Uterus (tissue), 3 donors: ENCODE measurements at regions not wholly inside any gene's neighbourhood (a gene's known extent, or its start where the extent isn't known, plus 50 kb on each side); places are given as distances from the start of the nearest gene placed in this dataset.

Experiments used
- DNase-seq, 2 donors: peaks; one replicate each; pipeline ENCODE4 v3.0.0-alpha.2; 2019 to 2020
- H3K27ac ChIP-seq, 2 donors: fragments of 200-600 bp; sonication (generic); 1 replicate in 1 of 2; 2 replicates in 1 of 2; pipeline ENCODE4 v1.5.1; 2016 to 2018
- H3K27me3 ChIP-seq, 2 donors: fragments of 200-600 bp; sonication (generic); one replicate each; pipeline ENCODE4 v1.5.1; 2018 to 2019; ENCODE audit warnings: control low read depth in 1 of 2
- H3K36me3 ChIP-seq, 2 donors: fragments of 200-600 bp; sonication (generic); one replicate each; pipeline ENCODE4 v1.5.1; 2019; ENCODE audit warnings: control low read depth in 1 of 2
- H3K4me1 ChIP-seq, 2 donors: fragments of 200-600 bp; sonication (generic); one replicate each; pipeline ENCODE4 v1.5.1; 2018 to 2019; ENCODE audit warnings: control low read depth in 1 of 2
- H3K4me3 ChIP-seq, 2 donors: fragments of 200-600 bp; sonication (generic); 1 replicate in 1 of 2; 2 replicates in 1 of 2; pipeline ENCODE4 v1.5.1; 2018 to 2019; ENCODE audit warnings: mild to moderate bottlenecking in 1 of 2
- H3K9me3 ChIP-seq, 2 donors: fragments of 200-600 bp; sonication (generic); one replicate each; pipeline ENCODE4 v1.5.1; 2019; ENCODE audit warnings: control low read depth in 1 of 2
- POLR2A ChIP-seq, 2 donors: fragments of 450-650 bp; IDR thresholded peaks; one replicate each; pipeline ENCODE4 v1.6.1; 2016; ENCODE audit warnings: antibody characterized with exemption in 2 of 2, mild to moderate bottlenecking in 1 of 2, moderate library complexity in 1 of 2
- intact Hi-C: fragments of 100-400 bp; cut with DNase I; formaldehyde crosslinking; loops from one replicate; pipeline ENCODE4 v1.15.1; 2023; ENCODE audit warnings: low total_unique reads
- TF ChIP-seq, protein P1 (sequence below), 4 experiments: fragments of 200-600 bp in 2 of 4; fragments of 450-650 bp in 2 of 4; sonication (generic) in 2 of 4; IDR thresholded peaks; one replicate each; pipeline ENCODE4 v1.5.1; 2016 to 2019; ENCODE audit warnings: antibody characterized with exemption in 4 of 4, mild to moderate bottlenecking in 2 of 4, moderate library complexity in 1 of 4
- donor health status: DM: yes; HTN: yes; CAD: no.

DNA sequence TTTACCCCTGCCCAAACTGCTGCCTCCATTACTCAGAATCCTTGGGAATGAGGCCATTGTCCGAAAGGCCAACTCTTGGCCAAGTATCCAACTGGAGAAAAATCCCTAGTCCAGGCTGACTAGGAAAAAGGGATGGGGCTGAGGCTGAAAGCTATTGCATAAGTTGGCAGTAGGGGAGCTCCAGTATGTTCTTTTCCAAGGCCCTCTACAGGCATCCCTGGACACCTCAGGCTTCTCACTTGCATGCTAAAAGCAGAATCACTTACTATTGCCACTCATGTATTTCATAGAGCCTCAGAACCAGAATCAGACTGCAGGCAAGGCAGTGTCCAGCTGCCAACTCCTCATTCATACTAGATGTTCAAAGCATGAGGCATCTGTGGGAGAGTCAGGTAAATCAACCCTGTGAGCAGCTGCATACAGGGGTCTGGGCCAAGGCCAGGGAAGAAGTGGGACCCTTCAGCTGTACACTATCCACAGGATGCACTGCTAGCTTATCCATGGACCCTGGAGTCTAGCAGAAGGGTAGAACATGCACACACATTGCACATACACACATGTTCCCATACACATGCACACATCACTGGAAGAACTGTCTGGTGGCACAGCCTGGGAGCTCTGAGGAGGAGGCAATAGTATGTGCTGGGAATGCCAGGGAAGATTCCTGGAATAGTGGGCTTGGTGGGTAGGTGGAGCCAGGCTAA, 195.3 kb downstream of the C1orf94 start:
- DNase-seq = no peak
- Histone ChIP-seq H3K9me3 (no peaks in the 10 kb centered on the region), H3K4me1 (no peaks in the 10 kb centered on the region), H3K4me3 (no peak overlapping the region), H3K27me3 (no peaks in the 10 kb centered on the region), H3K36me3 (no peaks in the 10 kb centered on the region), H3K27ac (no peak overlapping the region)
- intact Hi-C loops = no loop called here
- TF ChIP-seq, protein P1, sequence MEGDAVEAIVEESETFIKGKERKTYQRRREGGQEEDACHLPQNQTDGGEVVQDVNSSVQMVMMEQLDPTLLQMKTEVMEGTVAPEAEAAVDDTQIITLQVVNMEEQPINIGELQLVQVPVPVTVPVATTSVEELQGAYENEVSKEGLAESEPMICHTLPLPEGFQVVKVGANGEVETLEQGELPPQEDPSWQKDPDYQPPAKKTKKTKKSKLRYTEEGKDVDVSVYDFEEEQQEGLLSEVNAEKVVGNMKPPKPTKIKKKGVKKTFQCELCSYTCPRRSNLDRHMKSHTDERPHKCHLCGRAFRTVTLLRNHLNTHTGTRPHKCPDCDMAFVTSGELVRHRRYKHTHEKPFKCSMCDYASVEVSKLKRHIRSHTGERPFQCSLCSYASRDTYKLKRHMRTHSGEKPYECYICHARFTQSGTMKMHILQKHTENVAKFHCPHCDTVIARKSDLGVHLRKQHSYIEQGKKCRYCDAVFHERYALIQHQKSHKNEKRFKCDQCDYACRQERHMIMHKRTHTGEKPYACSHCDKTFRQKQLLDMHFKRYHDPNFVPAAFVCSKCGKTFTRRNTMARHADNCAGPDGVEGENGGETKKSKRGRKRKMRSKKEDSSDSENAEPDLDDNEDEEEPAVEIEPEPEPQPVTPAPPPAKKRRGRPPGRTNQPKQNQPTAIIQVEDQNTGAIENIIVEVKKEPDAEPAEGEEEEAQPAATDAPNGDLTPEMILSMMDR (IDR thresholded peaks at IDR 0.05) = no peak

DNA sequence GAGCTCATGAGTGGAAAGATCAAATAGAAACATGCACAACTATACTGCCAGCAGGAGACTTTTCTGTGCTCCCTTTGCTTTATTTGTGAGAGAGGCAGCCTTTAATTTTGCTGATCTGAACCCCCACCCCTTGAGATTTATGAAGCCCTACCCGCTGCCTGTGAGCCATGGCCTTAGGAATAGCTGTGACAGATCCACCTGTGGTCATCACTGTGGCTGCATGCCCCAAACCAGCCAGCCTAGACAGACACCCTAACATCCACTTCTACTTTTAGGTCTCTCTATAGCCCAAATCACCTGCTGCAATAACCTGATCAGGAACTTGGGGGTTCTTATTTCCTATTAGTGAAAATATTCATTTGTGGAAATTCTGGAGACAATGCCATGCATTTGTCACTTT, 196.2 kb downstream of the C1orf94 start:
- H3K27ac ChIP-seq = no peak overlapping the region
- intact Hi-C loops = no loop called here
- H3K27me3 ChIP-seq = no peaks in the 10 kb centered on the region
- no peaks in the 10 kb centered on the region for H3K4me1 ChIP-seq
- TF ChIP-seq, protein P1 (IDR thresholded peaks at IDR 0.05) = no peak
- TF ChIP-seq POLR2A (IDR thresholded peaks at IDR 0.05) = no peak
- no peak overlapping the region for H3K4me3 ChIP-seq
- DNase-seq = no peak
- no peaks in the 10 kb centered on the region for H3K36me3 ChIP-seq
- no peaks in the 10 kb centered on the region for H3K9me3 ChIP-seq

DNA sequence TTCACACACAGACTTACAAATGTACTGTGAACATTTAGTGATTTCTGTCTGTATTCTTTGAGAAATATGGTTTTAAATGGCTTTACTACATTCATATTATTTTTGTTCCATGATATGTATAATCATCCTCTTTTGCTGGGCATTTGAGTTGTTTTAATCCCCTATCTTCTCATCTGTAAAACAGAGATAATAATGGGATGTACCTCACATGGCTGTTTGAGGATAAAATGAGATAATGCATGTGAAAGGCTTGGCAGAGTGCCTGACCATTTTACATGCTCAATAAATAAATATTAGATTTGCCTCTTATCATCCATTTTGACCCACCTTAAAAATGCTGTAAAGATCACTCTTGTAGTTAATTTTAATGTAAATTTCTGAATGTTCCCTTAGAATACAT, 197.2 kb downstream of the C1orf94 start:
- Histone ChIP-seq H3K9me3 (no peaks in the 10 kb centered on the region), H3K27ac (no peak overlapping the region), H3K36me3 (no peaks in the 10 kb centered on the region), H3K4me3 (no peak overlapping the region), H3K27me3 (no peaks in the 10 kb centered on the region), H3K4me1 (no peaks in the 10 kb centered on the region)
- no peak for TF ChIP-seq POLR2A (IDR thresholded peaks at IDR 0.05)
- TF ChIP-seq, protein P1 (IDR thresholded peaks at IDR 0.05) = no peak
- intact Hi-C loops = no loop called here
- no peak for DNase-seq

DNA sequence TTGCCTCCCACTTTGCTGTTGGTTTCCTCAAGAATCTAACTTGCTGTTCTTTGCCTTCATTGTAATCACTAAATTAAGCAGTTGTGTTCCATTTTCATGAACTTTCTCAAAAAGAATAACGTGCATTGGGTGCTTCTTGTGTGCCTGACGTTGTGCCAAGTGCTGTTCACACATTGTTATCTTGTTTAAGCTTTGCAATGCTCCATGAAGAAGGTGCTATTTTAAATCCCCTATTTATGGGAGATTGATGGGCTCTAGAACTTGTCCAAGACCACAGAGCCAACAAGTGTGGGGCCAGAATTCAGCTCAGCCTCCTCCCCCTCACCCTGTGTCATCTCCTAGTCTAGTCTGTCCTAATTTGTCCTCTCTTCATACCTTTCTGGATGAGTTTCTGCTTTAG, 199.8 kb downstream of the C1orf94 start:
- H3K4me3 ChIP-seq = no peak overlapping the region
- no peak for TF ChIP-seq POLR2A (IDR thresholded peaks at IDR 0.05)
- TF ChIP-seq, protein P1 (IDR thresholded peaks at IDR 0.05) = no peak
- no peak overlapping the region for H3K27ac ChIP-seq
- H3K4me1 ChIP-seq = no peaks in the 10 kb centered on the region
- intact Hi-C loops = no loop called here
- DNase-seq = no peak
- no peaks in the 10 kb centered on the region for H3K27me3 ChIP-seq
- no peaks in the 10 kb centered on the region for H3K36me3 ChIP-seq
- H3K9me3 ChIP-seq = no peaks in the 10 kb centered on the region

DNA sequence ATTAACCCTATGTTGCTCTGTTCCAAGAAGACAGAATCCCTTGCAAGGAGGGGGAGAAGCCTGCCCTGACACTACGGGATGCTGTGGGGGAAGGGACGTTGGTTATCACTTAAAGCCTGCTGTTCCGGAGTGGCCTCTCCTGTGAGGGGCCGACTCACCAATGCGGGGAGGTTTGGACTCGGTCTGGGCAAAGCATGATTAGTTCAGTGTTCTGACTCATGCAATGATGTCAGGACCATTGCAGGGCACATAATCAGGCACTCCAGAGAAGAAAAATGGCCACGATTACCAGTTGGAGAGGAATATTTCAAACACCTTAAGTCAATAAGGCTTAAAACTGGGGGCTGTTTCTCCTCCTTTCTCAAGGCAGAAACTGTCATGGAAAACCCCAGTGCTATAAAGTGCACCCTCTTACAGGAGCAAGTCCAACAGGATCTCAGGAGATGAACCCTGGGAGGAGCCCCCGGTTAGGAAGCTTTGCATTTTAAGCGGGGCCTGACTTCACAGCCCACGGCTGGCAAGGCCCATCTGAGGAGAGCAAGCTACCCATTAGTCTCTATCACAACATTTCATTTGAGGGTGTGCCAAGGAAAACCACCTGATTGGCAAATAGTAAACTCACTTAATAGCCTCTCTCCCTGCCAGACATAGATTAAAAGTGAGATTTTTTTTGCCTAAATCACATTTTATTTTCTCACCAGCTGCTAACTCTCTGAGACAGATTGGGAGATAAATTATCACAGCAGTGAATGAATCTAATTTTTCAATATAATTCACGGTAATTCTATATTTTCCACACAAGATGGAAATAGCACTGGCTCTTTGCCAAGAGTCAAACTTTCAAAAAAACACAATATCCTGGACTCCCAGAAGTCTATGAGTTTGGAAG, 202.5 kb downstream of the C1orf94 start:
- H3K27me3 ChIP-seq = no peaks in the 10 kb centered on the region
- DNase-seq = no peak
- H3K27ac ChIP-seq = no peak overlapping the region
- no peaks in the 10 kb centered on the region for H3K9me3 ChIP-seq
- intact Hi-C loops = no loop called here
- H3K4me1 ChIP-seq = no peaks in the 10 kb centered on the region
- TF ChIP-seq, protein P1 (IDR thresholded peaks at IDR 0.05) = no peak
- TF ChIP-seq POLR2A (IDR thresholded peaks at IDR 0.05) = no peak
- no peaks in the 10 kb centered on the region for H3K36me3 ChIP-seq
- H3K4me3 ChIP-seq = no peak overlapping the region
